ENCODE measurements at regions not wholly inside any gene's neighbourhood (a gene's known extent, or its start where the extent isn't known, plus 50 kb on each side); places are given as distances from the start of the nearest gene placed in this dataset.

DNA sequence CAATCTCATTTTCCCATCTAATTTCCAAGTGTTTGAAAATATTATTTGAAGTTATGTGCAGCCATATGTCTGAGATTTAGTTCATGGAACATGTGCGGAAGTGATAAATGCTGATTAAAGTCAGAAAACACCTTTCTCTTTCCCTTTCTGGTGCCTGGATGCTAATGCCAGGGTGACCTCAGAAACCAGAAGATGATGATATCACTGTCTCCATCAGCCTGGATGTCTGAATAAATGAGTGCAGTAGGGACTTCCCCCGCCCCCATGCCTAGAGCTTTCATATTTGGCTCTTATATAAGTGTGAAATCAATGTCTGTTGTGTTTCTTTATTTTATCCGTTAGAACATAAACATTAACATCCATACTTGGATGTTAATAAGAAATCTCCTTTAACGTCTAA, 261.9 kb upstream of the LRIG3 start:
- Histone ChIP-seq H2AFZ (ENCODE audit: low read length) (no peak overlapping the region), H2AK5ac (ENCODE audit: insufficient read length, low read length) (no peak overlapping the region), H3K18ac (ENCODE audit: insufficient read length, low read depth, low read length) (no peak overlapping the region), H4K91ac (ENCODE audit: insufficient read length, low read depth, low read length) (no peak overlapping the region), H3K56ac (ENCODE audit: insufficient read length, low read depth, low read length) (no peak overlapping the region), H3K79me2 (ENCODE audit: insufficient read depth, low read length) (no peaks in the 10 kb centered on the region), H3K9me3 (ENCODE audit: control insufficient read depth, low read depth, low read length) (no peaks in the 10 kb centered on the region), H4K8ac (replicated peaks; ENCODE audit: insufficient read length, low read depth, low read length) (no peak overlapping the region), H3K9ac (ENCODE audit: extremely low read depth, insufficient read length, low read length) (no peak overlapping the region), H4K5ac (ENCODE audit: insufficient read length, low read depth, low read length) (no peak overlapping the region), H3K4me2 (ENCODE audit: insufficient read depth, insufficient read length, low read length) (no peak overlapping the region), H3T11ph (ENCODE audit: low read length) (no peak overlapping the region), H4K20me1 (ENCODE audit: control insufficient read depth, insufficient read depth, insufficient read length) (no peaks in the 10 kb centered on the region), H3K4ac (ENCODE audit: low read depth, low read length) (no peak overlapping the region), H3K27ac (ENCODE audit: insufficient read length, low read depth, low read length) (no peak overlapping the region), H3K23ac (ENCODE audit: insufficient read length, low read depth, low read length) (no peak overlapping the region), H2BK120ac (ENCODE audit: low read depth, low read length, poor library complexity, severe bottlenecking) (no peak overlapping the region), H3K27me3 (ENCODE audit: insufficient read depth, low read length) (no peaks in the 10 kb centered on the region), H2BK15ac (ENCODE audit: low read depth, low read length) (no peak overlapping the region), H3K79me1 (ENCODE audit: insufficient read depth, low read depth, low read length, poor library complexity, severe bottlenecking) (no peaks in the 10 kb centered on the region), H3K4me1 (ENCODE audit: insufficient read depth, low read length) (no peaks in the 10 kb centered on the region), H2BK5ac (ENCODE audit: insufficient read length, low read length) (no peak overlapping the region), H3K14ac (ENCODE audit: insufficient read depth, low read length) (no peak overlapping the region), H2BK12ac (ENCODE audit: insufficient read length, low read depth, low read length) (no peak overlapping the region), H2BK20ac (ENCODE audit: low read depth, low read length, poor library complexity, severe bottlenecking) (no peak overlapping the region), H3K23me2 (ENCODE audit: insufficient read length, low read depth, low read length, poor library complexity, severe bottlenecking) (no peaks in the 10 kb centered on the region)
- H3K27ac Mint-ChIP-seq = no peak overlapping the region
- no peaks in the 10 kb centered on the region for H3K4me1 Mint-ChIP-seq
- no peak for DNase-seq
- no peak overlapping the region for H3K4me3 Mint-ChIP-seq
- peaks cover 4 to 5% (median 4%) of the 10 kb centered on the region in 3 experiments; a peak in 5 of 7 replicates for H3K36me3 Mint-ChIP-seq (ENCODE audit: insufficient read depth in 1 of 3, low read depth in 3 of 3)
- no CpG with 5 or more reads among the region's 4 CpGs for WGBS (ENCODE audit: extremely low coverage, insufficient read length, low lambda C conversion rate)
- no peaks in the 10 kb centered on the region for H3K27me3 Mint-ChIP-seq (ENCODE audit: low read depth)
- TF ChIP-seq CTCF (conservative IDR thresholded peaks at IDR 0.05) = no peak
- peaks cover 3 to 4% of the 10 kb centered on the region in 2 experiments; a peak in 4 of 5 replicates for H3K9me3 Mint-ChIP-seq
